NCI-H524 treated with DMSO at 0.1 percent for 48 hours (cell line): ENCODE measurements at regions not wholly inside any gene's neighbourhood (a gene's known extent, or its start where the extent isn't known, plus 50 kb on each side); places are given as distances from the start of the nearest gene placed in this dataset.

Experiments used
- DNase-seq: peaks from one replicate; lab custom pipeline; 2025; lab: John Stamatoyannopoulos, UW

DNA sequence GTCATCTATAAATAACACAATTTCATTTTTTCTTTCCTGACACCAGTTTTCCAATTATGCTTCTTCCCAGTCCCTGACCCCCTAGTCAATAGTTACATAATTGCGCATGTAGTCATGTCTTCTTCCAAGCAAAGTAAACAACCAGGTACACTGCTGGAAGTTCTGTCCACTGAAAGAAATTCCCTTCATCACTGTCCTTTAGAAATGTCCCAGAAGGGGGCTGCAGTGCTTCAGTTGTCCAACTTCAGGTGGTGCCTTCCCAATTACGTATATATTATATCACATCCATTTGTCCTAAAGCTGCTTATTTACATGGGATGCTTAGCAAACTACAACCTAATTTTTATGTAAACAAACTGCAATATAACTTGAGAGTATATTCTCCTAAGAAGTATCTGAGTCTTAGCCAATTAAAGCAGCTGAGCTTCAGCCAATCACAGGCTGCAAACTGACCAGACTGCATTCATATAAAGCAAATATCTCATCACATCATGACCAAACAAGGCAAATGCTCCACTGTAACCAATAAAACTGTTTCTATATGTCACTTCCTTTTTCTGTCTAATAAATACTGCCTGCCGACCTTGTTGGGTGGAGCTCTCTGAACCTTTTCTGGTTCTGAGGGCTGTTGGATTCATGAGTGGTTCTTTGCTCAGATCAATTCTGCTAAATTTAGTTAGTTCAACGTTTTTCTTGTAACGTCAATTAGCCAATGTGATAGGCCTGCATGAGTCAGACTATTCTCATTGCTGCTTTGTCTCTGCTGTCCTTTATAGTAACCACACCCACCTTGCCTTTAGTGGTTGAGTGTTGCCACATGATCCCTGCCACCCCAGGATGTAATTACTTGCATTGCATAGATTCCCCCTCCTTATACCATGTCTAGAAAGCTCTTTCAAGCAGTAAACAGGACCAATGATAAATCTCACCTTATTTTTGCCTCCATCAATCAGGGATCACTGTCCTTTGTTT is 239.3 kb downstream of the ALG10B start:
- no peak for DNase-seq

DNA sequence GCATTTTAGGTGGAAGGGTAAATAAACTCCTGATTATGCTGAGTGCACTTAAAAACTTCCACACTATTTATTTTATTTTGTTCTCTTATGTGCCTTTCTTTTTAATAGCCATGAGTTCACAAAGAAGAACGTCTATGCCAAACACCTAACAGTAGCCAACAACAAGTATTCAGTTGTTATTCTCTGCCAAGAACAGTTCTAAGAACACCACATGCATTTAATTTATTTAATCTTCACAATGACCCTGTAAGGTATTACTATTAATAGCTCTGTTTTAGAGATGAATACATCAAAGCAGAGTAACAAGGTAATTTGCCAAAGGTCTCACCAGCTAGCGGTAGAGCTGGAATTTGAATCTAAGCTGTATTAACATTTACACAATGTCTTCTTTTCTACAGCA is 240.1 kb downstream of the ALG10B start:
- DNase-seq, result no peak

DNA sequence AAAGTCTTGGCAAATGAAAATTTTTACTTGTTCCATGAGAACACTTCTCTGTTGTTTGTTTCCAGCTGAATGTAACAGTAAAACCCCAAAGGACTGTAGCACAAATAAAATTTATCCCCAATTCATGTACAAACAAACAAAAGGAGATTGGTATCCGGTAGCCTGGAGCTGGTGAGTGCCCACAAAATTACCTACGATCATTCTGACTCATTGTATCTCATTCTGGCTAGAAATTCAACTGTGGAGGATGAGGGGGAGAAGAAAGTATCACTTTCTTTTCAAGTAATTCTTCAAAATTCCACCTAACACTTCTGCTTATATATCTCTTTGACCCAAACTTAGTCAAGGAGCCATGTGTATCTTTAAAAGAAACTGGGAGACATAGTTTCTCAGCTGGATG is 268.5 kb downstream of the ALG10B start:
- no peak for DNase-seq

DNA sequence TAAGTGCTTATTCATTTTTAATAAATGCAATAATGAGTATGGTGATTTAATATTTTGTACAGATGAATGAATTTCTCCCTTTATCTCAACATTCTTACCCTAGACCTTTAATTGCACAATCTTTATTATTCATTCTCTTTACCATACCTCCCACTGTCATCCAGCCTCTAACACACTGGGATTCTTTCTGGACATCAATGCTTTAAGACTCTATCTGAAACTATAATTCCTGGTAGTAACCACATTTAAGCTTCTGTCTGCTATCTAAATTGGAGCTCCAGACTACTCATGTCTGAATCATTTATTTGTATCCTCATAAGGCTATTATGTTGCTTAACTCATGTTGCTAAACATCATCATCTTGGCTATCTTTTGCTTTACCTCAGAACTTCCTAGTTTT is 270.2 kb downstream of the ALG10B start:
- no peak for DNase-seq

DNA sequence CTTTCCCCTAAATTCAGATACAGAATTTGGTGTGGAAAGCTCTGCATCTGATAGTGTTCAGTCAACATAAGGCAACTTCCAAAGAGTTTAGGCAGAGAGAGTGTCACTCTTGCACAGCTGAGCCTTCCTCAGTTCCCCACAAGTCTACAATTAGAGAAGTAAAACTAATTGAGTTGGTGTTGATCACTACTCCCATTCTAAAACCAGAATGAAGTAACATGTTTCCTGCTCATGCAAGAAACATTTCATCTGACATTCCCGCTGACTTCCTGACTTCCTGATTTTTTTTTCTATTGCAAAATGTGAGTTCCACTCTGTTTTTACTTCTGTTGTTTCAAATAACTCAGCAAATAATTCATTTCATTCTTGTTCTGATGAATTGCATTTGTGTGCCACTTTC is 271.0 kb downstream of the ALG10B start:
- no peak for DNase-seq

DNA sequence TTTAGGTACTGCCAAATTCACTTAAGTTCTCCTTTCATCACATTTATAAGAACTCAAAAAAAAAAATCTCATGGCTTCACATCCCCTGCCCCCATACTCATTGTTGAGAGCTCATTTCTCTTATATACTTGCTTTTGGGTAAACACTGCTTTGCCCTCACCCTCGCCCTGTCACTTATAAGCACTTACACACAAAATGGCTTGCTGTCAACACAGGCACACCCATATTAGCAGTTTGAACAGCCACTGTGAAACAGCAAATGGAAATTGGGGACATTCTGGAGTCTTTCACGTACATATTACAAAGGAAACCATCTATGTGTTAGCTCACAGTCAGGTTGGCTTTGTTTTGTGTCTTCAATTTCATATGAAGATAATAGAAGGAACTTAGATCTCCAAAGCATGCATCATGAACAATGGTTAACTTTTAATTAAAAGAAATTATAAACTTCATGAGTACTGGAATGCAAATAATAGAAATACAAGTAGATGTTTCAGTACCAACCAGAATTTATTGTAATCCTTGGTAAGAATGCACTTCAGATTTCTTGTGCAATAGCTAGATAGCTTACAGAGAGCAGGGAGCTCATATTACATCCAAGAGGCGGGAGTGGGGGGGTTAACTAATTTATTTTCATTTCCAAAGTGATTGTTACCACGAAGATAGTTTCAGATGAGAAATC is 272.2 kb downstream of the ALG10B start:
- DNase-seq, result no peak

DNA sequence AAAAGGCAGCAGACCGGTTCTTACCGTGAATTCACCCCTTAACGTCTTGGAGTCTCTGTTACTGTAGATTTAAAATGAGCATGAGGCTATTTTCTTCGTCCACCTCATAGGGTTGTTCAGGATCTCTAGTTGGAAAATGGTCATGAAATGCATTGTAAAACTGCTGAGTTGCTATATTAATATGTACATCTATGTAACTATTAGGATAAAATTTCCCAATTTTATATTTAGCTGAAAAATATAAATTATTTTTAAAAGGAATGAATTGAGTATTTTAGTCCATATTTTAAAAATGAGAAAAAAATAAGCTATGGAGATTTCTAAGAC is 272.7 kb downstream of the ALG10B start:
- no peak for DNase-seq

DNA sequence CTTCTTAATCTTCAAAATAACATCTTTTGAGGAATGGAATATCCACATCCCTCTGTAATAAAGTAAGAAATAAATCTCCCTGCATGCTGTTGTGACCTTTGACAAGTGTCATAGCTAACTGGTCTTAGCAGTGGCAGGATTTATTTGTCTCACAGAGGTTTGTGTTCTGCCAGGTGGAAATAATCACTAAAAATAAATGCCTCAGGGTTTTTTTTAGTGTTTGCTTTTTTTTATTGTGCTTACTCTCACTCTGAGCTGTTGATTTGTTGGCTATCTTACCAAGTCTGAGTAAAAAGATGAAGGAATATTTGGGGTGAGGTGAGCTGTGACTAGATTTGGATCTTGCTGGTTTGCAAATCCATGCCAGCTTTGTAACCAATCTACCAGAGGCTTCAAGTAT is 285.4 kb downstream of the ALG10B start:
- no peak for DNase-seq
